Stimulated activated CD4-positive, alpha-beta T cell treated with anti-CD3 and anti-CD28 coated beads, TNF-alpha, amount 100 ng/mL, for 24 hours (primary cell): ENCODE measurements at regions not wholly inside any gene's neighbourhood (a gene's known extent, or its start where the extent isn't known, plus 50 kb on each side); places are given as distances from the start of the nearest gene placed in this dataset.

ENCODE experiments used
- DNase-seq, 3 experiments: peaks; one replicate each; pipeline ENCODE4 v3.0.0-alpha.2; 2020; ENCODE audit warnings: low read depth in 3 of 3

GRCh38 chr6:14365393-14365792 is 247.8 kb downstream of the CD83 start:
- DNase-seq: no peak

DNA sequence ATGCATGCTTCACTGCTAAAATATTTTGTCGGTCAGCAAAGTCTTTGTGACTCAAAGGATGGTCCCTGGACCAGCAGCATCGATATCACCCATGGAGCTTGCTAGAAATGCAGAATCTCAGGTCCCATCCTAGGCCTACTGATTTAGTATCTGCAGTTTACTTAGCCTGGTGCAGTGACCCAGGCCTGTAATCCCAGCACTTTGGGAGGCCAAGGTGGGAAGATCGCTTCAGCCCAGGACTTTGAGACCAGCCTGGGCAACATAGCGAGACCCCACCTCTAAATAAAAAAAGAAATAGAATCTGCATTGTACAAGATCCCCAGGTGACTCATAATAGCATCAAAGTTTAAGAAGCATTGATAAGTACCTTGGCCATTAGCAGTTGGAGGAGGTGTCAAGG is 248.7 kb downstream of the CD83 start:
- DNase-seq: no peak

DNA sequence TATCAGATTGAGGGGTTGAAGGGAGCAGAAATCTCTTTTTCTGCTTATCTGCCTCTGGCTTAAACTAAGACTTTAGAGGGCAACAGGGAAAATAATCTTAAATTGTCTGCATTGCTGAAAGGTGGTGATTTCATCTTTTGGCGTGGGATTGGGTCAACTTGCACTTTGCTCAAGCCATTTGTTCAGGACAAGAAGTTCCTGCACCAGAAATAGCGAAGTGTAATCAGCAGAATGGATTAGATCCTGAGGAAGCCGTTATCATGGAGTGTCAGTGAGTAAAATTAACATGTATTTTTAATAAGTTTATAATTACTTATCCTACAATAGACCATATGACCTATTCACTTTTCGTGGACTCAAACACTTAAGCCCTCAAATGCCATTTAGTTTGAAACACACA is 249.3 kb downstream of the CD83 start:
- DNase-seq: no peak

DNA sequence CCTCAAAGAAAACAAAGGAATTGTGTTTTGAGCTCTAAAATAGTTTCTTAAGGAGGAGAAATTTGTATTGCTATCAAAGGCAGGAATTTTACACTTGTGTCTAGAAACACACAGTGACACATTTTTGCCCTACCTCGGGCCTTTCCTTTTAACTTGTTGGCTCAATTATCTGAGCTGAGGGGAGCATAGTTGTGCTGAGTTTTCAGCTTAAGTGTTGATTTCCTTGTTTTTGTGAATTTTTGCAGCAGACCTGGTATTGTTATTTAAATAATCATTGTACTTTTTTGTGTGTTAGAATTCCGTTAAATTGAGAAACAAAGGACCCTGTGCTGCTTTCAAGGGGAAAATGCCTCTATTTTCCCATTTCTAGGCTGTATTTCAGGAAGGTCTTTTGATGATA is 249.7 kb downstream of the CD83 start:
- no peak for DNase-seq

GRCh38 chr6:14369717-14370116 is 252.1 kb downstream of the CD83 start:
- DNase-seq: no peak

DNA sequence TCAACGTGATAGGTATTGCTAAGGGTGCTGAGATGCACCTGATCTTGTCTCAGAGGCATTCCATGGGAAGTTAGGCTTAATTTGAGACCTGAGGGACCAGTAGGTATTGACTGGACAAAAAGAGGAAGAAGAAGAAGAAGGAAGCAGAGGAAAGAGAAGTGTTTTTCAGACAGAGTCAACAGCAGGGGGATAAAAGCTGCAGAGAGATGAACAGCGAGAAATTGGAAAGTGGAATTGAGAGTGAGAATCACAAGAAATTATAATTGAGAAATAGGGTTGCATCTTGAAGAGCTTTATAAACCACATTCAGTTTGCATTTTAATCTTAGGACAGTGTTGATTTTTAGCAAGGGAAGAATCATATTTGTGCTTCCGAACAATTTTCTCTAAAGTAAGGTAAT is 254.0 kb downstream of the CD83 start:
- DNase-seq: no peak

GRCh38 chr6:14372734-14373489 is 255.3 kb downstream of the CD83 start:
- DNase-seq: no peak

GRCh38 chr6:14373648-14374437 is 256.3 kb downstream of the CD83 start:
- DNase-seq: no peak

GRCh38 chr6:14375930-14376329 is 258.4 kb downstream of the CD83 start:
- DNase-seq: no peak

- DNase-seq: no peak
Observed at GRCh38 chr6:14379568-14379967, 262.0 kb downstream of the CD83 start.

GRCh38 chr6:14380086-14380820 is 262.7 kb downstream of the CD83 start:
- DNase-seq: no peak

DNA sequence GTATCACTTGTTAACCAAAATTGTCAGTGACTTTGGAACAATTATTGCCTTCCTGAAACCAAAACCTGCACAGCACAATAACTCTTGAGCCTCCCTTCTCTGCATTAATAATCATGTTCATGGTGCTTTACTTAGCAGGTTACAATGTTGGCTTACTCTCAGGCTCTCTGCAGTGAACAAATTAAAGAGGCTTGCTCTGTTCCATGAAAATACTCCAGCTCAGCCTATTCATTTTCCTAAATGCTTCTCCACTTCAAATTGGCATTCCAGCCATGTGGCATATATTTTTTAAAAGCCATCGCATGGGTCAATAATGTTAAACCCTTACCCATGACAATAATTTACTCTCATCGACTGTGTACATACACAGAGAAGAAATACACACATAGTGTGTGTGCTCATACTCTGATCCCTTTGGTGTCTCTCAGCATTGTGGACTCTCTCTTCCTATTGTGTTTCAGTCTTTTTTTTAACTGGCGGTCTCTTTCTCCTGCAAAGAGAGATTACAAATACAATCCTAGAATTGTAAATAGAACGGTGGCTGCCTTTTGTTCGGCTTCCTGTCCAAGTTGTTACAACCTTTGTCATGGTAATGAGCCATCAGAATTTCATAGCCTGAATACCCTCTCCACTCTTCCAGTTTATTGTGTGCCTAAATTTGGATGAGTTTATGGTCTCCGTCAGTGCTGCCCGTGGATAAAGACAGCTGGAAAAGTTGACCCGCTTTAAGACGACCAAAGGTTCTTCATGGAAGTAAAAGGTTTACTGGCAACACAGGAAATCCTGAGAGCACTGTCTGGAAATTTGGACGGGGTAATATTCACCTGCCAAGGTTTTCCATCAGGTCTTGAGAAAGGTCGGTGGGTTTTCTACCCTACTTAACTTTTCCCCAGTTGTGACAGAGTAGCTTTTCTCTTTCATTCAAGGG is 263.6 kb downstream of the CD83 start:
- DNase-seq: no peak

GRCh38 chr6:14381829-14382677 is 264.5 kb downstream of the CD83 start:
- DNase-seq: no peak

GRCh38 chr6:14382678-14383236 is 265.2 kb downstream of the CD83 start:
- no peak for DNase-seq

- DNase-seq: no peak
Observed at GRCh38 chr6:14383393-14384174, 266.0 kb downstream of the CD83 start.

DNA sequence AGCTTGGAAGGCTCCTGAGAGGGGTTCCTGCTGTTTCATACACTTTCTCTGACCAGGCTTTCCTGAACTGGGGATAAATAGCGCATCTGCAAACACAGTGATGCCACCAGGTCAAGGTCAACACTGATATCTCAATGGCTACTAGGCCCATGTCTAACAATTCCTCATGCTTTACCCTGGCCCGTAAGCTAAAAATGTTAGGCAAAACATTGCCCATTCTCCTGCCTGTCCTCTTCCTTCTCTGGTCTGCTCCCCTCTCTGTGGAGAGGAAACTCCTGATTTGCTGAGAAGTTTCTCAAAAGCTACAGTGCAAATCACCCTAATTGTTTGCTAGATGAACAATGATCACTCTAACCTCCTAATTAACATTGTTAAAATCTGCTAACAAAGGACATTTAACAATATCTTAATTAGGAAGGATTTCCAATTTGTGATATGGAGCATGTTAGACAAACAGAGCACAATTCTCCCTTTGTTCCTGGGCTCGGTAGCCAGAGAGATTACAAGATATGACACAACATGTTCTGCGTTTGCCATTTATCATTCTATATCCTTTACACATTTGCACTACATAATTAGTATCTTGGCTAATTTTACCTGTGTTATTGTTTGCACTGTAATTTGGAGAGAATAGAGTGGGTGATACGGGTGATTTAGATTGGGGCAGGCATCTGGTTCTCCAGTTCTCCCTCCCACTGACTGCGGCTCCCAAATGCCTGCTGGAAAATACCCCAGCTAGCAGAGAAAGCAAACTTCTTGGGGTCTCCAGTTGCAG is 266.8 kb downstream of the CD83 start:
- no peak for DNase-seq

DNA sequence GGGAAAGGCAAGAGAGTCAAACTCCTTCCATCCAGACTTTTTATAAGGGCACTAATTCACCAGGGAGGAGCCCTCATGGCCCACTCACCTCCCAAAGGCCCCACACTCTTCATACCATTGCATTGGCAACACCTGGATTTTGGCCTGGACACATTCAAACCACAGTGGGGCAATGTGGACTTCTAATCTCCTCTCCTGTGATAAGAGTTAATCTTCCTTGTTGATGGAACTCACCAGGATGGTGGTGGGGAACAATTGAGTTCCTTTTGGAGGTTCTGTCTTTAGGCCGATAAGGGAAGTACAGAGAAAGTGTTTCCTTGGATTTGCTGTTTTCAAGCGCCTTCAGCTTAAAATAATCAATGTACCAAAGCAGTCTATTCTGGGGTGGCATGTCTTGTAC is 268.7 kb downstream of the CD83 start:
- no peak for DNase-seq

DNA sequence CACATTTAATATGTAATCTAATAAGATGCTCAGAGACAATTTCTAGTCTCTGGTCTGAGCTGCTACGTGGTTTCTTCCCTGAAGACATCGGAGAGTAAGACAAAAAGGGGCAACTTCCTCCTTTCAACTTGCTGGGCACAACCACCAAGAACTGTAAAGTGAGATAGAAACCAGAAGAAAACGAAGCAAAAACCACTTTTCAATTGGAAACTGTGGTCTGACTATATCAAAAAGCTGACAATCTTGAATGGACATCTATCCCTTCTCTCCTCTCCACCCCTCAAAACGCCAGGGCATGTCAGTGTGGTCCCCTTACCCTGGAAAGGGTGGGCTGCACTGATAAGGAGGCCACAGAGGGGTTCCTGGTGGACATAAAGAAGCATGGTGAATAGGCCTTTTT is 269.1 kb downstream of the CD83 start:
- no peak for DNase-seq

- DNase-seq: no peak
Observed at GRCh38 chr6:14388371-14388770, 270.8 kb downstream of the CD83 start.
